ENCODE measurements at regions not wholly inside any gene's neighbourhood (a gene's known extent, or its start where the extent isn't known, plus 50 kb on each side); places are given as distances from the start of the nearest gene placed in this dataset.

- H3K27me3 ChIP-seq (replicated peaks in 1 of 4; ENCODE audit: control extremely low read depth in 1 of 4, control insufficient read depth in 3 of 4, insufficient read depth in 4 of 4, low read length in 3 of 4) = peaks cover 0 to 2% (median 0%) of the 10 kb centered on the region in 4 experiments
- ChIA-PET POLR2A (no interaction called here), CTCF (interaction anchor here (0.6 kb wide), 1 partner anchor 11 kb away, joined by 4 read pairs; no protein-coding TSS in a partner anchor)
- no peaks in the 10 kb centered on the region for H4K20me1 ChIP-seq (ENCODE audit: control insufficient read depth, insufficient read depth, low read length, poor library complexity, severe bottlenecking)
- H3K4me3 ChIP-seq (ENCODE audit: control extremely low read depth in 1 of 5, extremely low read depth in 1 of 5, insufficient read depth in 1 of 5, low read depth in 2 of 5, low read length in 4 of 5) = no peak overlapping the region
- intact Hi-C loops (cut with micrococcal nuclease) = no loop called here
- TF ChIP-seq EZH2 (IDR thresholded peaks at IDR 0.05; ENCODE audit: borderline replicate concordance, insufficient read depth, low read depth, low read length, poor library complexity, severe bottlenecking) (no peak), CTCF (IDR thresholded peaks at IDR 0.05) (no peak)
- Mint-ChIP-seq H3K9me3 (ENCODE audit: insufficient read depth) (no peaks in the 10 kb centered on the region), H3K27me3 (no peaks in the 10 kb centered on the region), H3K4me3 (no peak overlapping the region), H3K27ac (no peak overlapping the region), H3K4me1 (no peaks in the 10 kb centered on the region)
- DNase-seq = no peak
- H3K79me2 ChIP-seq (ENCODE audit: control insufficient read depth, insufficient read depth, low read length) = no peaks in the 10 kb centered on the region
- H3K27ac ChIP-seq (ENCODE audit: low read length in 2 of 2) = no peak overlapping the region
- no peak for ATAC-seq (ENCODE audit: low read depth)
- WGBS (ENCODE audit: insufficient coverage) = 93% methylated on average over 15 of the region's 17 CpGs
- no peaks in the 10 kb centered on the region for H3K4me1 ChIP-seq (ENCODE audit: control insufficient read depth in 2 of 2, insufficient read depth in 2 of 2, low read length in 2 of 2)
- no peaks in the 10 kb centered on the region for H3K9me3 ChIP-seq (ENCODE audit: control extremely low read depth in 1 of 3, control insufficient read depth in 2 of 3, insufficient read depth in 1 of 3, low read length in 2 of 3)
- H2AFZ ChIP-seq (ENCODE audit: insufficient read depth, low read depth, low read length, poor library complexity, severe bottlenecking) = no peak overlapping the region
- H3K36me3 ChIP-seq (replicated peaks in 1 of 2; ENCODE audit: control extremely low read depth in 1 of 2, control insufficient read depth in 1 of 2, extremely low read depth in 1 of 2, insufficient read depth in 2 of 2, low read length in 1 of 2) = no peaks in the 10 kb centered on the region
- no peak overlapping the region for H3K4me2 ChIP-seq (replicated peaks; ENCODE audit: low read depth, low read length, poor library complexity, severe bottlenecking)
- H3K9ac ChIP-seq (ENCODE audit: low read length) = no peak overlapping the region
Measured at GRCh38 chr5:171668097-171668412, 117.6 kb upstream of the SMIM23 start.

GRCh38 chr5:171669571-171669970 lies 116.0 kb upstream of the SMIM23 start:
- intact Hi-C loops (cut with micrococcal nuclease) = no loop called here
- ChIA-PET POLR2A (no interaction called here), CTCF (interaction anchor here (0.7 kb wide), 1 partner anchor 629 kb away, joined by 5 read pairs; no protein-coding TSS in a partner anchor)
- Histone ChIP-seq H3K36me3 (replicated peaks in 1 of 2; ENCODE audit: control extremely low read depth in 1 of 2, control insufficient read depth in 1 of 2, extremely low read depth in 1 of 2, insufficient read depth in 2 of 2, low read length in 1 of 2) (no peaks in the 10 kb centered on the region), H2AFZ (ENCODE audit: insufficient read depth, low read depth, low read length, poor library complexity, severe bottlenecking) (no peak overlapping the region), H4K20me1 (ENCODE audit: control insufficient read depth, insufficient read depth, low read length, poor library complexity, severe bottlenecking) (no peaks in the 10 kb centered on the region), H3K9ac (ENCODE audit: low read length) (no peak overlapping the region), H3K79me2 (ENCODE audit: control insufficient read depth, insufficient read depth, low read length) (no peaks in the 10 kb centered on the region), H3K27ac (ENCODE audit: low read length in 2 of 2) (no peak overlapping the region), H3K4me3 (ENCODE audit: control extremely low read depth in 1 of 5, extremely low read depth in 1 of 5, insufficient read depth in 1 of 5, low read depth in 2 of 5, low read length in 4 of 5) (no peak overlapping the region), H3K9me3 (ENCODE audit: control extremely low read depth in 1 of 3, control insufficient read depth in 2 of 3, insufficient read depth in 1 of 3, low read length in 2 of 3) (peaks cover 0 to 4% (median 0%) of the 10 kb centered on the region in 3 donors), H3K27me3 (replicated peaks in 1 of 4; ENCODE audit: control extremely low read depth in 1 of 4, control insufficient read depth in 3 of 4, insufficient read depth in 4 of 4, low read length in 3 of 4) (peaks cover 0 to 2% (median under 1%) of the 10 kb centered on the region in 4 experiments), H3K4me1 (ENCODE audit: control insufficient read depth in 2 of 2, insufficient read depth in 2 of 2, low read length in 2 of 2) (no peaks in the 10 kb centered on the region), H3K4me2 (replicated peaks; ENCODE audit: low read depth, low read length, poor library complexity, severe bottlenecking) (no peak overlapping the region)
- no peak for DNase-seq
- H3K27ac Mint-ChIP-seq = no peak overlapping the region
- TF ChIP-seq CTCF (IDR thresholded peaks at IDR 0.05) (no peak), EZH2 (IDR thresholded peaks at IDR 0.05; ENCODE audit: borderline replicate concordance, insufficient read depth, low read depth, low read length, poor library complexity, severe bottlenecking) (no peak)
- ATAC-seq (ENCODE audit: low read depth) = no peak
- no peak overlapping the region for H3K4me3 Mint-ChIP-seq
- H3K4me1 Mint-ChIP-seq = no peaks in the 10 kb centered on the region
- H3K9me3 Mint-ChIP-seq (ENCODE audit: insufficient read depth) = peaks cover 2% of the 10 kb centered on the region
- peaks cover 7% of the 10 kb centered on the region for H3K27me3 Mint-ChIP-seq
